ENCODE measurements at regions not wholly inside any gene's neighbourhood (a gene's known extent, or its start where the extent isn't known, plus 50 kb on each side); places are given as distances from the start of the nearest gene placed in this dataset.

- TF ChIP-seq CTCF (IDR thresholded peaks at IDR 0.05; ENCODE audit: partially characterized antibody, unreplicated experiment) = no peak
- no peaks in the 10 kb centered on the region for H3K9me3 Mint-ChIP-seq (ENCODE audit: unreplicated experiment)
- H3K4me1 Mint-ChIP-seq (ENCODE audit: low read depth, unreplicated experiment) = no peaks in the 10 kb centered on the region
- no peak overlapping the region for H3K4me3 Mint-ChIP-seq (ENCODE audit: unreplicated experiment)
- no peak for DNase-seq
- no peaks in the 10 kb centered on the region for H3K36me3 Mint-ChIP-seq (ENCODE audit: unreplicated experiment)
- H3K27ac Mint-ChIP-seq (ENCODE audit: unreplicated experiment) = no peak overlapping the region
- H3K27me3 Mint-ChIP-seq (ENCODE audit: unreplicated experiment) = peaks cover 2% of the 10 kb centered on the region
These were observed 700.9 kb downstream of the BCL11B start for GRCh38 chr14:98571104-98571503.

GRCh38 chr14:98573082-98573481 is 698.9 kb downstream of the BCL11B start:
- TF ChIP-seq CTCF (IDR thresholded peaks at IDR 0.05; ENCODE audit: partially characterized antibody, unreplicated experiment) = no peak
- H3K36me3 Mint-ChIP-seq (ENCODE audit: unreplicated experiment) = no peaks in the 10 kb centered on the region
- H3K4me3 Mint-ChIP-seq (ENCODE audit: unreplicated experiment) = no peak overlapping the region
- H3K27me3 Mint-ChIP-seq (ENCODE audit: unreplicated experiment) = no peaks in the 10 kb centered on the region
- no peak for DNase-seq
- no peaks in the 10 kb centered on the region for H3K9me3 Mint-ChIP-seq (ENCODE audit: unreplicated experiment)
- H3K27ac Mint-ChIP-seq (ENCODE audit: unreplicated experiment) = no peak overlapping the region
- H3K4me1 Mint-ChIP-seq (ENCODE audit: low read depth, unreplicated experiment) = no peaks in the 10 kb centered on the region

GRCh38 chr14:98576463-98576862 is 695.5 kb downstream of the BCL11B start:
- Mint-ChIP-seq H3K36me3 (ENCODE audit: unreplicated experiment) (no peaks in the 10 kb centered on the region), H3K9me3 (ENCODE audit: unreplicated experiment) (no peaks in the 10 kb centered on the region), H3K4me1 (ENCODE audit: low read depth, unreplicated experiment) (no peaks in the 10 kb centered on the region), H3K27me3 (ENCODE audit: unreplicated experiment) (no peaks in the 10 kb centered on the region), H3K27ac (ENCODE audit: unreplicated experiment) (no peak overlapping the region), H3K4me3 (ENCODE audit: unreplicated experiment) (no peak overlapping the region)
- no peak for DNase-seq
- TF ChIP-seq CTCF (IDR thresholded peaks at IDR 0.05; ENCODE audit: partially characterized antibody, unreplicated experiment) = no peak

GRCh38 chr14:98578204-98578603 is 693.8 kb downstream of the BCL11B start:
- no peak for DNase-seq
- H3K27ac Mint-ChIP-seq (ENCODE audit: unreplicated experiment) = no peak overlapping the region
- H3K27me3 Mint-ChIP-seq (ENCODE audit: unreplicated experiment) = no peaks in the 10 kb centered on the region
- TF ChIP-seq CTCF (IDR thresholded peaks at IDR 0.05; ENCODE audit: partially characterized antibody, unreplicated experiment) = no peak
- no peak overlapping the region for H3K4me3 Mint-ChIP-seq (ENCODE audit: unreplicated experiment)
- no peaks in the 10 kb centered on the region for H3K4me1 Mint-ChIP-seq (ENCODE audit: low read depth, unreplicated experiment)
- H3K36me3 Mint-ChIP-seq (ENCODE audit: unreplicated experiment) = no peaks in the 10 kb centered on the region
- peaks cover 3% of the 10 kb centered on the region for H3K9me3 Mint-ChIP-seq (ENCODE audit: unreplicated experiment)

- no peak for DNase-seq
- H3K27ac Mint-ChIP-seq (ENCODE audit: unreplicated experiment) = no peak overlapping the region
- peaks cover 3% of the 10 kb centered on the region for H3K9me3 Mint-ChIP-seq (ENCODE audit: unreplicated experiment)
- no peaks in the 10 kb centered on the region for H3K27me3 Mint-ChIP-seq (ENCODE audit: unreplicated experiment)
- no peaks in the 10 kb centered on the region for H3K4me1 Mint-ChIP-seq (ENCODE audit: low read depth, unreplicated experiment)
- no peak overlapping the region for H3K4me3 Mint-ChIP-seq (ENCODE audit: unreplicated experiment)
- TF ChIP-seq CTCF (IDR thresholded peaks at IDR 0.05; ENCODE audit: partially characterized antibody, unreplicated experiment) = no peak
- H3K36me3 Mint-ChIP-seq (ENCODE audit: unreplicated experiment) = no peaks in the 10 kb centered on the region
These were observed 692.9 kb downstream of the BCL11B start for GRCh38 chr14:98579140-98579539.
